Transverse colon (tissue), 4 donors: ENCODE measurements at regions not wholly inside any gene's neighbourhood (a gene's known extent, or its start where the extent isn't known, plus 50 kb on each side); places are given as distances from the start of the nearest gene placed in this dataset.

Experiments
- CTCF ChIP-seq, 5 experiments: fragments of 200-600 bp in 3 of 5; fragments of 450-650 bp in 2 of 5; sonication (generic) in 3 of 5; IDR thresholded peaks; 1 replicate in 2 of 5; 2 replicates in 3 of 5; pipeline ENCODE4 v1.5.1; 2016 to 2017; ENCODE audit warnings: antibody characterized with exemption in 5 of 5, inconsistent platforms in 3 of 5, mild to moderate bottlenecking in 2 of 5, moderate library complexity in 1 of 5
- EP300 ChIP-seq: sonication (generic); formaldehyde crosslinking; IDR thresholded peaks from one replicate; pipeline ENCODE4 v1.6.1; 2017; ENCODE audit warnings: antibody characterized with exemption, low read depth
- POLR2A ChIP-seq: fragments of 450-650 bp; IDR thresholded peaks from one replicate; pipeline ENCODE4 v1.6.1; 2016; ENCODE audit warnings: antibody characterized with exemption, mild to moderate bottlenecking, moderate library complexity
- POLR2AphosphoS5 ChIP-seq, 3 donors: sonication (generic); formaldehyde crosslinking; IDR thresholded peaks; one replicate each; pipeline ENCODE4 v1.6.1; 2016; ENCODE audit warnings: antibody characterized with exemption in 3 of 3

GRCh38 chr5:163205645-163206044 is 231.8 kb upstream of the CCNG1 start:
- TF ChIP-seq POLR2AphosphoS5 (IDR thresholded peaks at IDR 0.05) (no peak), CTCF (IDR thresholded peaks at IDR 0.05) (no peak), POLR2A (no peak), EP300 (no peak)
